Skeletal muscle tissue (tissue), 3 donors: ENCODE measurements at regions not wholly inside any gene's neighbourhood (a gene's known extent, or its start where the extent isn't known, plus 50 kb on each side); places are given as distances from the start of the nearest gene placed in this dataset.

ENCODE experiments used
- H3K27ac ChIP-seq: one replicate; pipeline ENCODE4 v1.7.0; 2013; ENCODE audit warnings: mild to moderate bottlenecking, low read depth, low read length, inconsistent platforms
- H3K27me3 ChIP-seq, 3 donors: one replicate each; pipeline ENCODE4 v1.7.0; 2013; ENCODE audit warnings: low read length in 3 of 3; ENCODE audit not compliant: control insufficient read depth in 3 of 3, insufficient read depth in 3 of 3
- H3K36me3 ChIP-seq, 3 donors: one replicate each; pipeline ENCODE4 v1.7.0; 2013; ENCODE audit warnings: low read length in 3 of 3; ENCODE audit not compliant: control insufficient read depth in 3 of 3, insufficient read depth in 3 of 3
- H3K4me1 ChIP-seq, 3 donors: one replicate each; pipeline ENCODE4 v1.7.0; 2013; ENCODE audit warnings: low read length in 3 of 3, mild to moderate bottlenecking in 3 of 3; ENCODE audit not compliant: control insufficient read depth in 3 of 3, insufficient read depth in 3 of 3
- H3K4me3 ChIP-seq, 3 donors: one replicate each; pipeline ENCODE4 v1.7.0; 2013; ENCODE audit warnings: low read length in 3 of 3
- H3K9ac ChIP-seq, 3 donors: one replicate each; pipeline ENCODE4 v1.7.0; 2013; ENCODE audit warnings: low read length in 3 of 3, mild to moderate bottlenecking in 3 of 3, moderate library complexity in 2 of 3, low read depth in 1 of 3
- H3K9me3 ChIP-seq, 3 donors: one replicate each; pipeline ENCODE4 v1.7.0; 2013; ENCODE audit warnings: low read length in 3 of 3; ENCODE audit not compliant: control insufficient read depth in 3 of 3
- donor health status: Osteomylitis.

GRCh38 chr13:64884976-64885375 is 2345.2 kb downstream of the PCDH9 start:
- no peak overlapping the region for H3K4me3 ChIP-seq
- no peaks in the 10 kb centered on the region for H3K27me3 ChIP-seq
- H3K27ac ChIP-seq = no peak overlapping the region
- no peaks in the 10 kb centered on the region for H3K9me3 ChIP-seq
- H3K4me1 ChIP-seq = no peaks in the 10 kb centered on the region
- no peak overlapping the region for H3K9ac ChIP-seq
- no peaks in the 10 kb centered on the region for H3K36me3 ChIP-seq

- Histone ChIP-seq H3K9ac (no peak overlapping the region), H3K27ac (no peak overlapping the region), H3K9me3 (peaks cover 0 to under 1% (median 0%) of the 10 kb centered on the region in 3 donors), H3K36me3 (no peaks in the 10 kb centered on the region), H3K27me3 (no peaks in the 10 kb centered on the region), H3K4me1 (no peaks in the 10 kb centered on the region), H3K4me3 (no peak overlapping the region)
Observed at GRCh38 chr13:64877176-64877575, 2353.0 kb downstream of the PCDH9 start.

- Histone ChIP-seq H3K4me1 (no peaks in the 10 kb centered on the region), H3K27ac (no peak overlapping the region), H3K27me3 (no peaks in the 10 kb centered on the region), H3K4me3 (no peak overlapping the region), H3K36me3 (no peaks in the 10 kb centered on the region), H3K9me3 (peaks cover 0 to 5% (median 0%) of the 10 kb centered on the region in 3 donors), H3K9ac (no peak overlapping the region)
Observed at GRCh38 chr13:64871742-64872141, 2358.4 kb downstream of the PCDH9 start.

GRCh38 chr13:64869539-64869938 is 2360.6 kb downstream of the PCDH9 start:
- Histone ChIP-seq H3K9me3 (peaks cover 0 to 5% (median 0%) of the 10 kb centered on the region in 3 donors), H3K27me3 (no peaks in the 10 kb centered on the region), H3K36me3 (no peaks in the 10 kb centered on the region), H3K4me1 (no peaks in the 10 kb centered on the region), H3K4me3 (no peak overlapping the region), H3K27ac (no peak overlapping the region), H3K9ac (no peak overlapping the region)

- H3K36me3 ChIP-seq = no peaks in the 10 kb centered on the region
- H3K9ac ChIP-seq = no peak overlapping the region
Observed at GRCh38 chr13:64867856-64868255, 2362.3 kb downstream of the PCDH9 start.

GRCh38 chr13:64866331-64866730 is 2363.8 kb downstream of the PCDH9 start:
- Histone ChIP-seq H3K9me3 (peaks cover 0 to 2% (median 0%) of the 10 kb centered on the region in 3 donors), H3K4me3 (no peak overlapping the region), H3K27me3 (no peaks in the 10 kb centered on the region), H3K4me1 (no peaks in the 10 kb centered on the region), H3K36me3 (no peaks in the 10 kb centered on the region), H3K27ac (no peak overlapping the region), H3K9ac (no peak overlapping the region)

More at GRCh38 chr13:64867856-64868255, 2362.3 kb downstream of the PCDH9 start:
- no peak overlapping the region for H3K4me3 ChIP-seq
- H3K9me3 ChIP-seq = peaks cover 0 to 5% (median 0%) of the 10 kb centered on the region in 3 donors
- H3K27ac ChIP-seq = no peak overlapping the region
- H3K4me1 ChIP-seq = no peaks in the 10 kb centered on the region
- no peaks in the 10 kb centered on the region for H3K27me3 ChIP-seq

GRCh38 chr13:64855506-64855905 is 2374.6 kb downstream of the PCDH9 start:
- no peak overlapping the region for H3K27ac ChIP-seq
- H3K4me1 ChIP-seq = no peaks in the 10 kb centered on the region
- H3K4me3 ChIP-seq = no peak overlapping the region
- H3K27me3 ChIP-seq = no peaks in the 10 kb centered on the region
- no peaks in the 10 kb centered on the region for H3K9me3 ChIP-seq
- H3K36me3 ChIP-seq = no peaks in the 10 kb centered on the region
- H3K9ac ChIP-seq = no peak overlapping the region

- Histone ChIP-seq H3K27me3 (no peaks in the 10 kb centered on the region), H3K4me1 (no peaks in the 10 kb centered on the region), H3K9ac (no peak overlapping the region), H3K27ac (no peak overlapping the region), H3K36me3 (no peaks in the 10 kb centered on the region), H3K9me3 (no peaks in the 10 kb centered on the region), H3K4me3 (no peak overlapping the region)
Observed at GRCh38 chr13:64850017-64850416, 2380.1 kb downstream of the PCDH9 start.

GRCh38 chr13:64849196-64849595 is 2380.9 kb downstream of the PCDH9 start:
- Histone ChIP-seq H3K27ac (no peak overlapping the region), H3K9ac (no peak overlapping the region), H3K36me3 (no peaks in the 10 kb centered on the region), H3K27me3 (no peaks in the 10 kb centered on the region), H3K4me3 (no peak overlapping the region), H3K9me3 (no peaks in the 10 kb centered on the region), H3K4me1 (no peaks in the 10 kb centered on the region)

- Histone ChIP-seq H3K36me3 (no peaks in the 10 kb centered on the region), H3K4me3 (no peak overlapping the region), H3K27me3 (no peaks in the 10 kb centered on the region)
Observed at GRCh38 chr13:64847767-64848166, 2382.4 kb downstream of the PCDH9 start.

GRCh38 chr13:64845110-64845509 is 2385.0 kb downstream of the PCDH9 start:
- Histone ChIP-seq H3K27ac (no peak overlapping the region), H3K27me3 (no peaks in the 10 kb centered on the region), H3K9ac (no peak overlapping the region), H3K4me3 (no peak overlapping the region), H3K4me1 (no peaks in the 10 kb centered on the region), H3K36me3 (no peaks in the 10 kb centered on the region), H3K9me3 (no peaks in the 10 kb centered on the region)

More at GRCh38 chr13:64847767-64848166, 2382.4 kb downstream of the PCDH9 start:
- no peaks in the 10 kb centered on the region for H3K9me3 ChIP-seq
- H3K27ac ChIP-seq = no peak overlapping the region
- no peak overlapping the region for H3K9ac ChIP-seq
- no peaks in the 10 kb centered on the region for H3K4me1 ChIP-seq
